Activated CD8-positive, alpha-beta memory T cell treated with anti-CD3 and anti-CD28 coated beads, Interleukin-2, amount 50 U/mL, for 24 hours (primary cell): ENCODE measurements at regions not wholly inside any gene's neighbourhood (a gene's known extent, or its start where the extent isn't known, plus 50 kb on each side); places are given as distances from the start of the nearest gene placed in this dataset.
"Not testable (repeated sequence)": the region's sequence is repeated elsewhere in the genome, so short reads cannot be mapped to it uniquely, and the experiment has no call there.

Source experiments
- DNase-seq: peaks from one replicate; pipeline ENCODE4 v3.0.0-alpha.2; 2020; ENCODE audit errors: extremely low read depth

DNA sequence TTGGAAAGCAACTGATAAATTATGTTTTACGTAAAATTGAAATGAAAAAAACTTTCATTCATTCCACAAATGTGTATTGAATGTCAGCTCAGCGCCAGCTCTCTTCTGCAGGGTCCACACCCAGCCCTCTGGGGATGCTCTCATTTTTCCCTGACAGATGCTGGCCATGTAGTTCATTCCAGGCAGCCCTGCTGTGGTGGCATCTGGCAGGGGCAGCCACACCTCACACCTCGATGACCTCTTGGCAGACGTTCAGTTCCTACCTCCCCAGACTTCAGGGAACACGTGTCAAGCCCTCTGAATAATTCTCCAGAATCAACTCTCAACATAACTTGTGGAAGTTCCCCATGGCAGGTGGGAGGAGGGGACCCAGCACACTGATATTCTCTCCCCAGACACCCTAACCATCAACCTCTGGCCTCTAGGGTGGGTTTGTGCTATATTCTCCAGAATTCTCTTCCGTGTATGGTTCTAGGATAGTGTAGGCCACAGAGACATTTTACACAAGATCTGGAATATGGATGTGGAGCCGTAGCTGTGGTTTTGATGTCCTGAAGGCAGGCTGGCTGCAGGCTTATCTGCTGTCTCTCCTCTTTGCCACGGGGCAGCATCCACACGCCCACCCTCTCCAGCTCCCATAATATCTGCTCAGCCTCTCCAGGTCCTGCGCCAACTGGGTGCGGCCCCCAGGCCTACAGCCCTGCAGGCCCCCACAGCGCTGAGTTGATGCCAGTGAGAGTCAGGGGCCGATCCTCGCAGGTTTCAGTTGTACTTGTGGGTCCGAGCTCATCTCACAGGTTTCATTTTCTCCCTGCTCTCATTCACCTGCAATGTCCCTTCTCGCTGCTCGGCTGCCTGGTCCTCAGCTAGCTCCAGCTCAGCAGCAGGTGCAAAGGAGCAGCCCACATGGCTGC, 175.8 kb upstream of the ARID1B start:
- DNase-seq = no peak

DNA sequence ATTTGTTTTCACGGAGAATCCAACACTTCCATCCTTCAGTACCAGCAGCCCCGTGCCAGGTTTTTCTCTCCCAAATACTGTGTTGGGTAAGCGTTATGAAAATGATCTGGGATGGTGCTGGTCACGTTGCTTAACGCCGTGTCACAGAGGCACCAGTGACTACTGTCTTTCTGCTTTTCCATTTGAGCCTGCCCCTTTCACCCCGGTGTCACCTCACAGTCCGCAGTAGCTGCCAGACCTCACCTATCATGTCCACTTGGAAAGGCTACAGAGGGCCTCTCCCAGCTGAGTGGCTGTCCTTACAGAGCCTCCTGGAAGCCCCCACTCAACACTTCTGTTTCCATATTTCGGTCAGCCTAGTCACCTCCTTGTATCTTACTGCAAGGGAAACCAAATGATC, 176.5 kb upstream of the ARID1B start:
- no peak for DNase-seq

DNA sequence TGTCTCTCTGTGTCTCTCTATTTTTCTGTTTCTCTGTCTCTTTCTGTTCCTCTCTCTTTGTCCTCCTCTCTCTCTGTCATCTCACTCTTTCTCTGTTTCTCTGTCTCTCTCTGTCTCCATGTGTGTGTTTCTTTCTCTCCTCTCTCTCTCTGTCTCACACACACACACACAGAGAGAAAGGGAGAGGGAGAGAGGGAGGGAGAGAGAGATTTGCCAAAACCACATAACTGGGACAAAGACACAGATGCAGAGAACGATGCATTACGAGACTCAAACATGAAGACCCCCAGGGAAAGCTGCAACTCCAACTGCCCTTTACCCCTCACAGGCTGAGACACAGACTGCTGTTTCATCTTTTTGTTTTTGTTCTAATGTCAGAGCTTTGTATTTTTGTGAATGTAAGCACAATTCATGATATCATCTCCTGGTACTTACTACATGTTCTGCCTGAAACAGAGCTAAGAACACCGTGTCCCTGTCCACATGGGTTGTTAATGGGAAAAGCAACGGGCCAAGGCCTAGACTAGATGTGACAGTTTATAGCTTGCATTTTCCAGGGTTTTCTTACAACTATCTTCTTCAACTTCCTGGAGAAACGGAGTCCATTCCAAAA, 177.1 kb upstream of the ARID1B start:
- no peak for DNase-seq

DNA sequence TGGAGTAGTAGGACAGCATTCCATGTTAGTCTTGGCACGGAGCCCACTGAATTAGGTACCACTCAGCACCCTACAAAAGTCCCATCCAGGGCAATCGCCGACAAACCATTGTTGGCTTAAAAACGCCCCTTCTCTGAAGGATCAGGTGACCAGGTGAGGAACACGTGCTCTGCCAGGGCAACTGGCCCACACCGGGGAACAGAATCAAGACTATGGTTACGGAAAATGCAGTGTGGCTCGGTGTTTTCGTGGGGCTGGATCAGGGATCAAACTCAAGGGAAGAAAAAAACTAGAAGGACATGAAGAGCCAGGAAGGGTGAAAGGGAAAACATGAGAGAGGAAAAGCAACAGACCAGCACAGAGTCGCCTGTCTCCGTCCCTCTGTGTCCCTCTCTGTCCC, 177.8 kb upstream of the ARID1B start:
- DNase-seq = no peak

DNA sequence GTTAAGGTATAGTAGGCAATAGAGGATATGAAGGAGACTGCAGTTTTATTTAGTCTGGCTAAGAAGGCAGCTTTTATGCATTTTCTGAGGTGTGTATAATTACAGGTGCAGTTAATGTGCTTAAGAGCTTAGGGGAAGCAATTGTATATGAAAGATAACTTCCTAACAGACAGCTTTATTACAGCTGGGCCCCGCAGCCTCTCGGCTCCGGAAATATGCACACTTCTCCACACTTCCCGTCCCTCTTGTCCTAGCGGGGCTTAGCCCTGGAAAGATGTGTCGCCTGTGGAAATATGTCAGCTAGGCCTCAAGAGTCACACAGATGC, 178.4 kb upstream of the ARID1B start:
- no peak for DNase-seq

DNA sequence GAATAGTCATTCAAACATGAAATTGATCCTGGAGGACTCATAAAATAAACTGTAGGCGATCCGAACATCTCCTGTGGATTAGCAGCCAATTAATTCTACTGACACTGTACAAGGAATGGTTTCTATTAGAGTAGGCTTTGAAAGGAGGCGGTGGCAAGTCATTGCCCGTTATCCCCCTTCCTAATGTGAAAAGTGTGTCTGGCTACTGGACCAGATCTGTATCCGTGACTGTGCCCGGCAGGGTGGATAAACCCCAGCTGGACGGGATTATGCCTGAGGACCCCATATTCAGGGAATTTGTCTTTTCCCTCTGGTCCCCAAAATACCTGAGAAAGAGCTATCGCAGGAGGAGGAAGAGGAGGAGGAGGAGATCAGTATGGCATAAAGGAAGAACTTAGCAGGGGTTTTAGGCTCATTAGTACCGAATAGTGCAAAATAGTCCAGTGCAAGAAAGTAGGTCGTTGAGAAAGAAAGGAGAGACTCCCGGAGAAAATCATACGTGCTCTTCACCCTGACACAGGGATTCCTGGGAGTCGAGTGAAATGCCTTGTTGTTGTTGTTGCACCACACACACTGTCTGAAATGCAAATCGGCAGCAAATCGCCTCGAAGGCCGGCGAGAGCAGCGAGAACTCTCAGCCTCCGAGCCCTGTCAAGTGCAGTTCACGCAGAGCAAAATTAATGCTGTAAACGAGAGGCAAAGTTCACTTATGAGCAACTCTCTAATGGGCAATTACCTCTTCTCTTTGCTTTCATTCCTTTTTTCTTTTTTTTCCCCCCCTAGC, 178.9 kb upstream of the ARID1B start:
- DNase-seq = no peak

DNA sequence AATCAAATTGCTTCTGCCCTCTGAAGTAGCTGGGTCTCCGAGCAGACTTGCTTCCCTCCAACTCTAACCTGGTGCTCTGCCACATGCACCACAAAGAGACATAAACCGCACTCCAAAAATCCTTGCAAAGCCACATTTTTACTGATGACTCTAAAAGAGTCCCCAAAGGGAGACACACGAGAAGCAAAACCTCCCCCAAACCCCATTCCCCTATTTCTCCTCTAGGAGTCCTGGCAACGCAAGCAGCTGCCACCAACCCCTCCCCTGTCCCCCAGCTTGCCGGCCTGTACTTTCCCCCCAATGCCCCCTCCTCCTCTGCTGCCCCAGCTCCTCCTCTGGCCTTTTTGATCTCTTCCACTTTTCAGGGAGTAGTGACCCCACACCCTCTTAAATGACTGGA, 180.1 kb upstream of the ARID1B start:
- DNase-seq = no peak

DNA sequence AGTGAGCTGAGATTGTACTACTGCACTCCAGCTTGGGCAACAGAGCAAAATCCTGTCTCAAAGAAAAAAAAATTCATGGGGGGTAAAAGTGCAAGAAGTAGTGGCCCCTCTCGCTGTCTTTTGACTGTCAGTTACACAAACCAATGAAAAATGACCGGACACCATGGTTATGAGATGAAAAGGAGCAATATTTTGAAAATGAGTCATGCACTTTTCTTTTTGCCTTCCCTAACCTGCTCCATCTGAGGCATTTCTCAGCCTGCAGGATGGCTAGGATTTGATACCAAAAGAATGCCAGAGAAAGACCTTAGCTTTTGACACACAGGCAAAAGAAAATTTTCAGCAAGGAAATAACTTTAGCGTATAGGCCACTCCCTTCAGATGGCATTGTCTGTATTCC, 181.7 kb upstream of the ARID1B start:
- no peak for DNase-seq

DNA sequence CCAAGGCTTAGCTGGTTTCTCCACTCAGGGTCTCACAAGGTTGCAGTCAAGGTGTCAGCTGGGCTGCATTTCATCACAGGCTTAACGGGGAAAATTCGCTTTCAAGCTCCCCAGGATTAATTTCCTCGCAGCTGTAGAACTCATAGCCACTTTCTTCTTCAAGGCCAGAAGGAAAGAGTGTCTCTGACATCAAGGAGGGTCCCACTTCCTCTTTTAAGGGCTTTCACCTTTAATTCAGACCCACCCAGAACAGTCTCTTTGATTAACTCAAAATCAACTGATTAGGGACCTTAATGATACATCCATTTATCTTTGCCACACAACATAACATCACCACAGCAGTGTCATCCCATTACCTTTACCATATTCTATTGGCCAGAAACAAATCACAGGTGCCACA, 183.3 kb upstream of the ARID1B start:
- no peak for DNase-seq

DNA sequence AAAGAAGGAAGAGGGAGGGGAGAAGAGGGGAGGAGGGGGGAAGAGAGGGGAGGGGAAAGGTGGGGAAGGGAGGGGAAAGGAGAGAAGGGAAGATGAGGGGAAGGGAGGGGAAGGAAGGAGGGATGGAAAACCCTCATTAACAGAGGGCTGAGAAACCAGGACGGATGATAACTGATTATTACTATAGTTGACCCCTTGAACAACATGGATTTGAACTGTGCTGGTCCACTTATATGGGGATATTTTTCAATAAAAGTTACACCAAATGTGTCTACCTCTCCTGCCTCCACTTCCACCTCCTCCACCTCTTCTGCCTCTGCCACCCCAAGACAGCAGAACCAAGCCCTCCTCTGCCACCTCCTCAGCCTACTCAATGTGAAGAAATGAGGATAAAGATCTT, 184.1 kb upstream of the ARID1B start:
- DNase-seq = no peak

DNA sequence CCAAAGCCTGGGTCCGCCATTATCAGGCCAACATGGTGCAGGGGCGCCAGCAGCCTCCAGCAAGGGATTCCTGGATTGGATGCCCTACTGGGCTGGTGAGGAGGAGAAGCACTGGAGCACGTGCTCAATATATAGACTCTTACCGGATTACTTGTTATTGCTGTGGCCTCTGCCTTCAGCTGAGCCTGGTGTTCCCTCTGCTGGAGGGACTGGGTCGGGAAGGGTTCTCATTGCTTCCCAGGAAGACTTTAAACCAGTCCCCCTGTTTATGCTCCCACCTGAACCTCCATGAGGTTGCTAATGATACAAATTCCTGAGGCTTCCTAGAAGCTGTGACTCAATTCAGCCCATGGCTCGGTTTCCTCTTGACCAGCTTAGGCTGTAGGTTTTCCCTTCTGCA, 186.7 kb upstream of the ARID1B start:
- DNase-seq = no peak

DNA sequence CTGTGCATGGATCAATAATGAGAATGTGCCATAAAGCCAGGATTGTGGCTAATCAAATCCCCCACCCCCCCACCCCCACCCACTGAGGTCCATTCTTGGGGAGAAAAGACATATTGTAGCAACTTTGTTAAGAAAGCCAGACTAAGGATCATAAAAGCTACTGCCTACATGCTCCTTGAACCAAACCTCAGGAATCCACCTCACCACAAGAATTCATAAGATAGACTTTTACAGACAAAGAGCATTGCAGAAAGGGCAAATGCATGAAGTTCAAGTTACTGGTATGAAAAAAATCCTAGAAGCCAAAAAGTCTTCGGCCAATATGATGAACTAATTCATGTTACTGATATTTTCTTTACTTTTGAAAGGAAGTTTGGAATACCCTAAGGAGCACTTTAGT, 187.9 kb upstream of the ARID1B start:
- no peak for DNase-seq

DNA sequence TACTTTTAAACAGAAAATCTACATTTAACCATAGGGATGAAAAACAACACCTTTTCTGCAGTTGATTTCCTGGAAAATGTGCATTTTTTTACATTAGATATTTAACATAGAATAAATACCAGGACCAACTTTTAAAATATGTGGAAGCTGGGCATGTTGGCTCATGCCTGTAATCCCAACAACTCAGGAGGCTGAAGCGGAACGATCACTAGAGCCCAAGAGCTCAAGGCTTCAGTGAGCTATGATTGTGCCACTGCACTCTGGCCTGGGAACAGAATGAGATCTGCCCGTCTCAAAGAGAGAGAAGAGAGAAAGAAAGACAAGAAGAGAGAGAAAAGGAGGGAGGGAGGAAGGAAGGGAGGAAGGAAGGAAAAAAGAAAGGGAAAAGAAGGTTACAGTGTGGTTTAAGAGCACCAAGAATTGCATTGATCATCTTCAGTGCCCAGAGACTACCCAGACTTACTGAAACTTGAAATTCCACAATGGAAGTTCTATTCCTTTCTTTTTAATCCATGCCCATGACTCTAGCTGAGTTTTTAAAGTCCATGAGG, 189.4 kb upstream of the ARID1B start:
- DNase-seq = no peak

DNA sequence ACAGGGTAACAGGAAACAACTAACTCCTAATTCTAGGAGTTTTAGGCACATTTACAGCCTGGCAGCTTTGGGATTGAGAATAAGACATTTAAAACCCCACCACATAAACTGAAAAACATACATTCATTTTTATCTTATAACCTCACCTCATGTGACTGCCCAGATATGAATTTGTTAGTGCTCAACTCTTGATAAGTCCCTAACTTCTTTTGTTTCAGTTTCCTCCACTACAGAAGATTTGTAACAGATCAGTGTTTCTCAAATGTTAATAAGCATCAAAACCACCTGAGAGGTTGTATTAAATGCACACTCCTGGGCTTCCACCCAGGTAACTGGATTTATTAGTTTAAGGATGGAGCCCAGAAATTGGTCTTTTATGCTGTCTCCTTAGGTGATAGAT, 190.1 kb upstream of the ARID1B start:
- no peak for DNase-seq

DNA sequence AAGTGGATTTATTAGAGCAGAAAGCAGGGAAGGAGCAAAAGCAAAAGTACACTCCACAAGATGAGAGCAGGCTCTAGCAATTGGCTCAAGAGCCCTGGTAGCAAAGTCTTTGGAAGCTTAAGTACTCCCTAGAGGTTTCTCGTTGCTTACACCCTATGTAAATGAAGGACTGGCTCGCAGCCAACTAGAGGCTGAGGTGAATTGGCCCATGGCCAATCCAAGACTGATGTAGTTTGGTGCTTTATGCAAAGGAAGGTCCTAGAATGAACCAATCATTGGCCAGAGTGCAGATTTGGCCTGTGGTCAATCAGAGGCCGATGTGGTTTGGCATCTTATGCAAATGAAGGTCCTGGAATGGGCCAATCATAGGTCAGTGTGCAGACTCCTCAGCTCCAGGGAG, 191.3 kb upstream of the ARID1B start:
- no peak for DNase-seq

DNA sequence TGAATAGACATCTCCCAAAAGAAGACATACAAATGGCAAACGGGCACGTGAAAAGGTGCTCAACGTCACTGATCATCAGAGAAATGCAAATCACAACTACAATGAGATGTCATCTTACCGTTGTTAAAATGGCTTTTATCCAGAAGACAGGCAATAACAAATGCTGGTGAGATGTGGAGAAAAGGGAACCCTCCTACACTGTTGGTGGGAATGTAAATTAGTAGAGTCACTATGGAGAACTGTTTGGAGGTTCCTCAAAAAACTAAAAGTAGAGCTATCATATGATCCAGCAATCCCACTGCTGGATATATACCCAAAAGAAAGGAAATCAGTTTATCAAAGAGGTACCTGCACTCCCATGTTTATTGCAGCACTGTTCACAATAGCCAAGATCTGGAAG, 193.1 kb upstream of the ARID1B start:
- not testable (repeated sequence) for DNase-seq

DNA sequence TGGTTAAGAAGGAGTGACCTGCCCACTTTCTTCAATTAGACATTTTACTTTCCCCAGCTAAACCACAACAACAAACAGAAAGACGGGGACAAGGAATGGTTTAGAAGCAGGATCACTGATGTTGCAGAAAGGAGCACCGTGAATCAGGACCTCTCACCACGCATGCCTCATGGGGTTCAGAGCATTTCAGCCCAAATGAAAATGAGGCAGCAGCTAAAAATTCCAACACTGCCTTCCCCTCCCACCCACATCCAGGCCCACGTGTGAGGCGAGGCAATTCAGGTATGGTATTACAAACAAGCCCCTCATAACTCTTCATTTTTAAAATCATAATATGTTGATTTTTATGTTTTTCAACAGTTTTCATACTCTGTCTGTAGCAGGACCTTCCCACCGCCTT, 194.1 kb upstream of the ARID1B start:
- DNase-seq = no peak

DNA sequence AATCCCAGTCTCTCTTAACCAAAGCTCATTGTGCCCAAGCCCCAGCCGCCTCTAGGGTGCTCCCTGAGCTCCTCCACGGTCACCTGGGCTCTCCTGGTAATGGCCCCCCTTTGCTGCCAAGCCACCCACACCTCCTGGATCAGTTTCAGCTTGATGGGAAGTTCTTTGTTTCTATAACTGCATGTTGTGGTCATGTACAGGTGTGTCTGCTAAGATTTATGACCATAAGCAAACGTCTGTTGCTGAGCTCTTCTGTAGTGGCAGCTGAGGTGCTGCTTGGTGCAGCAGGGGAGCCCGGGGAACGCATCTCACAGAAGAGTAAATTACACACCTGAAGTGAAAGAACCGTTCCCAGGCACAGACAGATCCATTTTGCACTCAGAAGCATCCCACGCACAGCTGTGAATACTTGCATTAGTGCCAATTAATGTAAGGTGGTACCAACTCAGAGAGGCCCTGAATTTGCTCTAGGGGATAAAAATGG, 194.6 kb upstream of the ARID1B start:
- no peak for DNase-seq

DNA sequence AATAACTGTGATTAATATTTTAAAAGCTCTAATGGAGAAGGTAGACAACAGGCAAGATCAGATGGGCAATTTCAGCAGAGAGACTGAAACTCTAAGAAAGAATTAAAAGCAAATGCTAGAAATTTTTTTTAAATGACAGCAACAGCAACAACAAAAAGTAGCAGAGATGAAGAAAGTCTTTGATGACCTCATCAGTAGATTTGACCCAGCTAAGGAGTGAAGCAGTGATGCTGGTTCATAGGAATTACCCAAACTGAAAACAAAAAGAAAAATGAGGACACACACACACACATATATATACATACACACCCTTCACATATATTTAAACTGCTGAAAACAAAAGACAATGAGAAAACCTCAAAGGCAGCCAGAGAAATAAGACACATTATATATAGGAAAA, 197.6 kb upstream of the ARID1B start:
- DNase-seq = no peak

DNA sequence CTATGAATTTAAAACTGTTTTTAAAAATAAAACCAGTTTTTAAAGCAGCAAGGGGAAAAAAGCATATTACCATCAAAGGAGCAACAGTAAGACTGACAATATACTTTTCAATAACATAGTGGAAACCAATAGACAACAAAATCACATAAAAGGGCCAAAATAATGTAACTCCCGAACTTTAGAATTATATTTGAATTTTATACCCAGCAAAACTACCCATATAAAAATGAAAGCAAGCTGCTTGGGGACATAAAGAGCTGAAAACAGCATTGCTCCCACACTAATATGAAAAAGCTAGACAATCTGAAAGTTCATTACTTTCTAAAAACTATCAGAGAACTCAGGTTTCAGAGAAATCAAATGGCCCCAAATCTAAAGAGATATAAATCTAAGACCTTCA, 199.4 kb upstream of the ARID1B start:
- no peak for DNase-seq

DNA sequence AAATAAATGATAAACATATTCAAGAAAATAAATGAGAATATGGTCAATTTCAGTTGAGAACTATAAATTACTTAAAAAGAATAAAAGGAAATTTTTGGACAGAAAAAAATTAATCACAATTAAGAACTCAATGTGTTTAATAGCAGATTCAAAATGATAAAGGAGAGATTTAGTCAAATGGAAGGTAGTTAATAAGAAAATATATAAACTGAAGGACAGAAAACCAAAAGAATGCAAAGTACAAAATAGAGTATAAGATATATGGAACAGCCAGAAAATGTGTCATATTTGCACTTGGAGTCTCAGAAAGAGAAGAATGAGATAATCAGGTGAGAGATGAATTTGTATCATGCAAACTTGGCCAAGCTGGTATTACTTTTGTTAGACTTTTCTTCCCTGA, 201.8 kb upstream of the ARID1B start:
- DNase-seq = no peak

DNA sequence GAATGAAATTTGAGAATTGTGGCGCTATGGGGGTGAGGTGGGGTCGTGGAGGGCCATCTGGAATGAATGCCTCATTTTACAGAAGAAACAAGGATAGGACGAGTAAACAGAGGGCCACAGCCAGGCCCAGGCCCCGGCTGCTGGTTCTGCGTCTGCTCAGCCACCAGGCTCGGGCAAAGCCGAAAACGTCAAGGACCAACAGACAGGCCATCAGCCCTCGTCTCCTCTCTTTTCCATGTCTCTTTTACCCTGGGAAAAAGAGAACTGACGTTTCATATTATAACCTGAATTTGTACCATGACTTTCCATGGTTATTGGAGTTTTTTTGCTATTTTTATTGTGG, 212.4 kb upstream of the ARID1B start:
- no peak for DNase-seq
